ENCODE measurements at regions not wholly inside any gene's neighbourhood (a gene's known extent, or its start where the extent isn't known, plus 50 kb on each side); places are given as distances from the start of the nearest gene placed in this dataset.
A peak's percentile ranks its signal among the peaks of the same experiment; 100 is the strongest.
"Not testable (repeated sequence)": the region's sequence is repeated elsewhere in the genome, so short reads cannot be mapped to it uniquely, and the experiment has no call there.

DNA sequence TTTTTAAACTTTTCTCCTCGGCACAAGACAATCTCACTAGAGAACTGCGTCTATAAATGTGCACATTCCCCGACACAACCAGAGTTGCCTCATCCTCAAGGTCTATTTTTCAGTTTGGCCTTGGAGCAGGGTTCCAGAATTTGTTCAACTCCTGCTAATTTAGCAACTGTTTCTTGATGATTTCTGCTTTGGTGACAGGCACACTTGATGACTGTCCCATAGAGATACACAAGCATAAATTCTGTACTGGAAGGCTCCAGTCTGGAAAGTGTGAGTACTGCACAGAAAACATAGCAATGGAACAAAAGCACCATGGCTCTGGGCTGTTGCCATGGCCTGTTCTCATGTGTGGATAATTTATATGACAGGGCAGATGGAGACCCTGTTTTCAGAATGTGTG lies 379.6 kb upstream of the PDZRN3 start:
- H3K4me3 ChIP-seq (ENCODE audit: low read depth, low read length): no peak overlapping the region
- in situ Hi-C loops (cut with HindIII; ENCODE audit: low sequenced_read_pairs): no loop called here
- TF ChIP-seq, protein P1, sequence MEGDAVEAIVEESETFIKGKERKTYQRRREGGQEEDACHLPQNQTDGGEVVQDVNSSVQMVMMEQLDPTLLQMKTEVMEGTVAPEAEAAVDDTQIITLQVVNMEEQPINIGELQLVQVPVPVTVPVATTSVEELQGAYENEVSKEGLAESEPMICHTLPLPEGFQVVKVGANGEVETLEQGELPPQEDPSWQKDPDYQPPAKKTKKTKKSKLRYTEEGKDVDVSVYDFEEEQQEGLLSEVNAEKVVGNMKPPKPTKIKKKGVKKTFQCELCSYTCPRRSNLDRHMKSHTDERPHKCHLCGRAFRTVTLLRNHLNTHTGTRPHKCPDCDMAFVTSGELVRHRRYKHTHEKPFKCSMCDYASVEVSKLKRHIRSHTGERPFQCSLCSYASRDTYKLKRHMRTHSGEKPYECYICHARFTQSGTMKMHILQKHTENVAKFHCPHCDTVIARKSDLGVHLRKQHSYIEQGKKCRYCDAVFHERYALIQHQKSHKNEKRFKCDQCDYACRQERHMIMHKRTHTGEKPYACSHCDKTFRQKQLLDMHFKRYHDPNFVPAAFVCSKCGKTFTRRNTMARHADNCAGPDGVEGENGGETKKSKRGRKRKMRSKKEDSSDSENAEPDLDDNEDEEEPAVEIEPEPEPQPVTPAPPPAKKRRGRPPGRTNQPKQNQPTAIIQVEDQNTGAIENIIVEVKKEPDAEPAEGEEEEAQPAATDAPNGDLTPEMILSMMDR (IDR thresholded peaks at IDR 0.05; ENCODE audit: low read depth, low read length, missing control alignments): no peak
- no peak for DNase-seq (ENCODE audit: low read depth)

DNA sequence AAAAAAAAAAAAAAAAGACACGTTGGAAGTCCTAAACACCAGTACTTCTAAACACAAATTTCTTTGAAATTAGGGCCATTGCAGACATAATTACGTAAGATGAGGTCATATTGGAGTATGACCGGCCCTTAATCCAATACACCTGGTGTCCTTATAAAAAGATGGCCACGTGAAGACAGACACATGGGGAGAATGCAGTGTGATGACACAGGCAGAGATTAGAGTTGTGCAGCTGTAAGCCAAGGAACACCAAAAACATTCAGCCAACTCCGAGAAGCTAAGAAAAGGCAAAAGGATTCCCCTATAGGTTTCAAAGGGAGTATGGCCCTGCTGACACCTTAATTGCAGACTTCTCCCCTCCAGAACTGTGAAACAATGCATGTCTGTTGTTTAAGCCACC lies 379.0 kb upstream of the PDZRN3 start:
- DNase-seq (ENCODE audit: low read depth): no peak
- in situ Hi-C loops (cut with HindIII; ENCODE audit: low sequenced_read_pairs): no loop called here
- no peak overlapping the region for H3K4me3 ChIP-seq (ENCODE audit: low read depth, low read length)
- TF ChIP-seq, protein P1 (IDR thresholded peaks at IDR 0.05; ENCODE audit: low read depth, low read length, missing control alignments): no peak

DNA sequence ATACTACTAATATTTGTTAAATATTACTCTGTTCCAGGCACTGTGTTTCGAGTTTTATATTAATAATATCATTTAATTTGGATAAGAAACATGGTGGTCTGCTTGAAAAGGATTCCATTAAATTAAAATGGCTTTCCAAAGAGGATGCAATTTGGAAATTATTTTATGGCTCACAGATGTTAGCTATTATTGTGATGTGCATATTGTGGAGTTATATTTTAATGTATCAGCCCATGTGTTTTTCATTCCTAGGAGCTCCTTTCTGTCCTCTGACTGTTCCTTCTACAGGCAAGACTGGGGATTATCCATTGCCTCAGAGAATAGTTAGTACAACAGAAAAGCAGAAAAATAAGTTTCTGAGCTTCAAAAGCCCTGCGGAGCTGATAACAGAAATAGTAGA lies 376.7 kb upstream of the PDZRN3 start:
- no peak overlapping the region for H3K4me3 ChIP-seq (ENCODE audit: low read depth, low read length)
- TF ChIP-seq, protein P1 (IDR thresholded peaks at IDR 0.05; ENCODE audit: low read depth, low read length, missing control alignments): no peak
- in situ Hi-C loops (cut with HindIII; ENCODE audit: low sequenced_read_pairs): no loop called here
- DNase-seq (ENCODE audit: low read depth): no peak

DNA sequence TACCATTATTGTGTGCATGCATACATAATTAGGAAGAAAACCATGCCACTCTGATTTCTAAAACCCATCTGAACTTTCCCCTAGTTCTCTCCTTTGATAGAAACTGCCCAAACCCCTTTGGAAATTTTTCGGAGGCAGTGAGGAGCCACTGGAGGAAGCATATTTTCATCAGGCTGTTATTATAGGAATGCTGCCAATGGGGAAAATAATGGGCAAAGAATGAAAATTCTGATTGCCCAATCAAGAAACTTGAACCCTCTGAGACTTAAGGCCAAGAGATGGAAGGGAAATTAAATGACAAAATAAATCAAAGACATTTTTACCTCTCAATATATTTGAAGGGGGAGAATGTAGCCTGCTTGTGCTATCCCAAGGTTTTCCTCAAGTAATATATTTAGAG lies 376.0 kb upstream of the PDZRN3 start:
- H3K4me3 ChIP-seq (ENCODE audit: low read depth, low read length): no peak overlapping the region
- in situ Hi-C loops (cut with HindIII; ENCODE audit: low sequenced_read_pairs): no loop called here
- DNase-seq (ENCODE audit: low read depth): peak; percentile 15

DNA sequence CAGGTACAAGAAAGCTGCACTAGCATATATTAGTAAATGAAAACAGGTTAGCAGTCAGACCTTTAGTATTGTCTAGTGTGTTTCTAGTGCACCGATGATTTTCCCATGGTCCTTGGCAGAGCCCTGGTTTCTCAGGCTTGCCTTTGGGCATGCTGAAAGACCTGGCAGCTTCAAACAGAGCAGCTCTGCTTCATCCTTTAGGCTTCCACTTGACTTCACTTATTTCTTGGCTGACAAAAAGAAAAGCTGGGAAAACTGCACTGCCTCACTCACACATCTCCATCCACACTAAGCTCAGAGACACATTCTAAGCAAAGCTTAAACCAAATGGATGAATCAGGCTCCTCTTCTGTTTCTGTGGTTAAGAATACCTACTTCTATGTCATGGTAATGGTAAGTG lies 374.8 kb upstream of the PDZRN3 start:
- no peak overlapping the region for H3K4me3 ChIP-seq (ENCODE audit: low read depth, low read length)
- TF ChIP-seq, protein P1 (IDR thresholded peaks at IDR 0.05; ENCODE audit: low read depth, low read length, missing control alignments): no peak
- in situ Hi-C loops (cut with HindIII; ENCODE audit: low sequenced_read_pairs): no loop called here
- DNase-seq (ENCODE audit: low read depth): no peak

More for the DNA sequence above, 376.0 kb upstream of the PDZRN3 start:
- TF ChIP-seq, protein P1 (IDR thresholded peaks at IDR 0.05; ENCODE audit: low read depth, low read length, missing control alignments): no peak

DNA sequence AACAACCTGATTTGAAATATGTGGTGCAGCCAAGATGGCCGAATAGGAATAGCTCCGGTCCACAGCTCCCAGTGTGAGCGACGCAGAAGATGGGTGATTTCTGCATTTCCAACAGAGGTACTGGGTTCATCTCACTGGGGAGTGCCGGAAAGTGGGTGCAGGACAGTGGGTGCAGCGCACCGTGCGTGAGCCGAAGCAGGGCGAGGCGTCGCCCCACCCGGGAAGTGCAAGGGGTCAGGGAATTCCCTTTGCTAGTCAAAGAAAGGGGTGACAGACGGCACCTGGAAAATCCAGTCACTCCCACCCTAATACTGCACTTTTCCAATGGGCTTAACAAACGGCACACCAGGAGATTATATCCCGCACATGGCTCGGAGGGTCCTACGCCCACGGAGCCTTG lies 365.9 kb upstream of the PDZRN3 start:
- in situ Hi-C loops (cut with HindIII; ENCODE audit: low sequenced_read_pairs): not testable (repeated sequence)

DNA sequence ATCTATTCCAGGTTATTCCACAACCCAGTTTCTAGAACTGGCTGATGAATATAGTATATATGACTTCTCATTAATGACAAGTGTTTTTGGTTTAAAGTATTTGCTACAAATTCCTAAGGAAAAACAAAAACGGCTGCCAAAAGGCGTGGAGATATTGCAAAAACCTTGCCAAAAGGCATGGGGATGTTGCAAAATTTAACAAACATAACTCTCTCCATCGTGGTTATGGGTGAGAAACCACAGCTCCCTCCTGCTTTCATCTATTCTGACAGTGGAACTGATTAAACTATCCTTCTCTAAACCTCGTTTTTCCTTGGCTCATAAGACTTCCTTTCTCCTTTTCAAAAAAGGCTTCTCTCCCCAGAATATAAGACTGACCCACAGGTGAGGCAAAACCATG lies 342.0 kb upstream of the PDZRN3 start:
- in situ Hi-C loops (cut with HindIII; ENCODE audit: low sequenced_read_pairs): no loop called here
- TF ChIP-seq, protein P1 (IDR thresholded peaks at IDR 0.05; ENCODE audit: low read depth, low read length, missing control alignments): no peak
- DNase-seq (ENCODE audit: low read depth): peak; percentile 4
- H3K4me3 ChIP-seq (ENCODE audit: low read depth, low read length): no peak overlapping the region

More for the DNA sequence above, 365.9 kb upstream of the PDZRN3 start:
- not testable (repeated sequence) for H3K4me3 ChIP-seq (ENCODE audit: low read depth, low read length); DNase-seq (ENCODE audit: low read depth)

All from astrocyte of the cerebellum (primary cell).